T-helper 17 cell (primary cell): ENCODE measurements at regions not wholly inside any gene's neighbourhood (a gene's known extent, or its start where the extent isn't known, plus 50 kb on each side); places are given as distances from the start of the nearest gene placed in this dataset.

Source experiments
- ATAC-seq: fragments of 150-1000 bp; cut with Tn5 transposase; 2 replicates; pipeline ENCODE4 v1.10.0; 2021; ENCODE audit warnings: mild to moderate bottlenecking, moderate library complexity
- DNase-seq, 3 donors: peaks; one replicate each; pipeline versions ENCODE4 v3.0.0 to v3.0.0-alpha.2; 2020 to 2021
- H3K9me3 ChIP-seq: one replicate; pipeline ENCODE4 v1.7.0; 2013; ENCODE audit warnings: low read length, mild to moderate bottlenecking; ENCODE audit not compliant: control insufficient read depth, poor library complexity, severe bottlenecking
- H3K27ac Mint-ChIP-seq: one replicate; pipeline ENCODE4 v1.8.0; 2022; ENCODE audit warnings: mild to moderate bottlenecking, moderate library complexity, mixed read lengths
- H3K27me3 Mint-ChIP-seq: one replicate; pipeline ENCODE4 v1.8.0; 2022; ENCODE audit warnings: mixed read lengths
- H3K36me3 Mint-ChIP-seq: one replicate; pipeline ENCODE4 v1.8.0; 2022; ENCODE audit warnings: low read depth, mixed read lengths
- H3K4me1 Mint-ChIP-seq: one replicate; pipeline ENCODE4 v1.8.0; 2022; ENCODE audit warnings: mild to moderate bottlenecking, mixed read lengths
- H3K4me3 Mint-ChIP-seq: one replicate; pipeline ENCODE4 v1.8.0; 2022; ENCODE audit warnings: mild to moderate bottlenecking, moderate library complexity, mixed read lengths

- Mint-ChIP-seq H3K27me3 (no peaks in the 10 kb centered on the region), H3K4me1 (no peaks in the 10 kb centered on the region), H3K36me3 (no peaks in the 10 kb centered on the region), H3K27ac (no peak overlapping the region), H3K4me3 (no peak overlapping the region)
- DNase-seq (no peak), ATAC-seq (no peak)
- H3K9me3 ChIP-seq: no peaks in the 10 kb centered on the region
Measured at GRCh38 chr1:238674316-238674715, 712.1 kb upstream of the CHRM3 start.

GRCh38 chr1:238673561-238673960, 712.8 kb upstream of the CHRM3 start:
- no peaks in the 10 kb centered on the region for H3K9me3 ChIP-seq
- H3K4me3 Mint-ChIP-seq: no peak overlapping the region
- H3K36me3 Mint-ChIP-seq: no peaks in the 10 kb centered on the region

GRCh38 chr1:238672806-238673205, 713.6 kb upstream of the CHRM3 start:
- Mint-ChIP-seq H3K36me3 (no peaks in the 10 kb centered on the region), H3K4me1 (no peaks in the 10 kb centered on the region)

More at GRCh38 chr1:238673561-238673960, 712.8 kb upstream of the CHRM3 start:
- no peak for ATAC-seq
- H3K27me3 Mint-ChIP-seq: no peaks in the 10 kb centered on the region
- DNase-seq: no peak
- no peak overlapping the region for H3K27ac Mint-ChIP-seq
- H3K4me1 Mint-ChIP-seq: no peaks in the 10 kb centered on the region

GRCh38 chr1:238672262-238672661, 714.1 kb upstream of the CHRM3 start:
- H3K36me3 Mint-ChIP-seq: no peaks in the 10 kb centered on the region
- DNase-seq (no peak), ATAC-seq (no peak)
- no peak overlapping the region for H3K27ac Mint-ChIP-seq
- no peak overlapping the region for H3K4me3 Mint-ChIP-seq
- H3K9me3 ChIP-seq: no peaks in the 10 kb centered on the region
- H3K27me3 Mint-ChIP-seq: no peaks in the 10 kb centered on the region
- H3K4me1 Mint-ChIP-seq: no peaks in the 10 kb centered on the region

More at GRCh38 chr1:238672806-238673205, 713.6 kb upstream of the CHRM3 start:
- ATAC-seq (no peak), DNase-seq (no peak)
- no peak overlapping the region for H3K4me3 Mint-ChIP-seq
- no peaks in the 10 kb centered on the region for H3K27me3 Mint-ChIP-seq
- H3K9me3 ChIP-seq: no peaks in the 10 kb centered on the region
- no peak overlapping the region for H3K27ac Mint-ChIP-seq

- ATAC-seq: no peak
- Mint-ChIP-seq H3K4me3 (no peak overlapping the region), H3K27ac (no peak overlapping the region), H3K27me3 (no peaks in the 10 kb centered on the region), H3K36me3 (no peaks in the 10 kb centered on the region), H3K4me1 (no peaks in the 10 kb centered on the region)
- DNase-seq: no peak
- H3K9me3 ChIP-seq: no peaks in the 10 kb centered on the region
Measured at GRCh38 chr1:238664139-238664538, 722.2 kb upstream of the CHRM3 start.

- Mint-ChIP-seq H3K36me3 (no peaks in the 10 kb centered on the region), H3K27me3 (no peaks in the 10 kb centered on the region), H3K4me1 (no peaks in the 10 kb centered on the region), H3K27ac (no peak overlapping the region), H3K4me3 (no peak overlapping the region)
- DNase-seq (no peak), ATAC-seq (no peak)
- no peaks in the 10 kb centered on the region for H3K9me3 ChIP-seq
Measured at GRCh38 chr1:238660849-238661248, 725.5 kb upstream of the CHRM3 start.

GRCh38 chr1:238658763-238659162, 727.6 kb upstream of the CHRM3 start:
- Mint-ChIP-seq H3K27me3 (no peaks in the 10 kb centered on the region), H3K4me3 (no peak overlapping the region), H3K4me1 (no peaks in the 10 kb centered on the region), H3K27ac (no peak overlapping the region), H3K36me3 (no peaks in the 10 kb centered on the region)
- no peaks in the 10 kb centered on the region for H3K9me3 ChIP-seq
- no peak for DNase-seq
- ATAC-seq: no peak

- no peaks in the 10 kb centered on the region for H3K9me3 ChIP-seq
- ATAC-seq (no peak), DNase-seq (no peak)
- no peak overlapping the region for H3K4me3 Mint-ChIP-seq
- H3K27me3 Mint-ChIP-seq: no peaks in the 10 kb centered on the region
- no peaks in the 10 kb centered on the region for H3K4me1 Mint-ChIP-seq
- H3K36me3 Mint-ChIP-seq: no peaks in the 10 kb centered on the region
- no peak overlapping the region for H3K27ac Mint-ChIP-seq
Measured at GRCh38 chr1:238653693-238654321, 732.6 kb upstream of the CHRM3 start.

- Mint-ChIP-seq H3K36me3 (no peaks in the 10 kb centered on the region), H3K27ac (no peak overlapping the region), H3K4me3 (no peak overlapping the region), H3K4me1 (no peaks in the 10 kb centered on the region), H3K27me3 (no peaks in the 10 kb centered on the region)
- ATAC-seq (no peak), DNase-seq (no peak)
- H3K9me3 ChIP-seq: no peaks in the 10 kb centered on the region
Measured at GRCh38 chr1:238652346-238652968, 733.9 kb upstream of the CHRM3 start.

- ATAC-seq (no peak), DNase-seq (no peak)
- Mint-ChIP-seq H3K4me1 (no peaks in the 10 kb centered on the region), H3K27me3 (no peaks in the 10 kb centered on the region), H3K27ac (no peak overlapping the region), H3K4me3 (no peak overlapping the region), H3K36me3 (no peaks in the 10 kb centered on the region)
- peaks cover 3% of the 10 kb centered on the region for H3K9me3 ChIP-seq
Measured at GRCh38 chr1:238649200-238649599, 737.2 kb upstream of the CHRM3 start.

- no peaks in the 10 kb centered on the region for H3K27me3 Mint-ChIP-seq
- DNase-seq (no peak), ATAC-seq (no peak)
- no peaks in the 10 kb centered on the region for H3K4me1 Mint-ChIP-seq
- no peak overlapping the region for H3K27ac Mint-ChIP-seq
- no peak overlapping the region for H3K4me3 Mint-ChIP-seq
- H3K9me3 ChIP-seq: peaks cover 3% of the 10 kb centered on the region
- no peaks in the 10 kb centered on the region for H3K36me3 Mint-ChIP-seq
Measured at GRCh38 chr1:238648751-238649150, 737.6 kb upstream of the CHRM3 start.

GRCh38 chr1:238648296-238648695, 738.1 kb upstream of the CHRM3 start:
- ATAC-seq: no peak
- Mint-ChIP-seq H3K27ac (no peak overlapping the region), H3K36me3 (no peaks in the 10 kb centered on the region), H3K27me3 (no peaks in the 10 kb centered on the region), H3K4me1 (no peaks in the 10 kb centered on the region), H3K4me3 (no peak overlapping the region)
- peaks cover 3% of the 10 kb centered on the region for H3K9me3 ChIP-seq
- DNase-seq: no peak

- Mint-ChIP-seq H3K27me3 (no peaks in the 10 kb centered on the region), H3K36me3 (no peaks in the 10 kb centered on the region), H3K4me1 (no peaks in the 10 kb centered on the region), H3K27ac (no peak overlapping the region), H3K4me3 (no peak overlapping the region)
- ATAC-seq (no peak), DNase-seq (no peak)
- H3K9me3 ChIP-seq: peaks cover 3% of the 10 kb centered on the region
Measured at GRCh38 chr1:238647877-238648276, 738.5 kb upstream of the CHRM3 start.

GRCh38 chr1:238642231-238642630, 744.1 kb upstream of the CHRM3 start:
- H3K27ac Mint-ChIP-seq: no peak overlapping the region
- H3K36me3 Mint-ChIP-seq: no peaks in the 10 kb centered on the region
- no peak for DNase-seq
- ATAC-seq: no peak
- no peaks in the 10 kb centered on the region for H3K27me3 Mint-ChIP-seq
- no peaks in the 10 kb centered on the region for H3K4me1 Mint-ChIP-seq
- H3K4me3 Mint-ChIP-seq: no peak overlapping the region
- peaks cover 3% of the 10 kb centered on the region for H3K9me3 ChIP-seq
